ENCODE measurements at regions not wholly inside any gene's neighbourhood (a gene's known extent, or its start where the extent isn't known, plus 50 kb on each side); places are given as distances from the start of the nearest gene placed in this dataset.
A peak's percentile ranks its signal among the peaks of the same experiment; 100 is the strongest.

- DNase-seq (ENCODE audit: low read depth), result peak; percentile 20
- no peak overlapping the region for H3K4me3 ChIP-seq (ENCODE audit: low read depth, low read length)
- no peak for TF ChIP-seq CTCF (IDR thresholded peaks at IDR 0.05; ENCODE audit: insufficient read depth, low read depth, low read length)
These were observed 49.9 kb upstream of the KCNH1 start for GRCh38 chr1:211183747-211184313.
